ENCODE measurements at regions not wholly inside any gene's neighbourhood (a gene's known extent, or its start where the extent isn't known, plus 50 kb on each side); places are given as distances from the start of the nearest gene placed in this dataset.

DNA sequence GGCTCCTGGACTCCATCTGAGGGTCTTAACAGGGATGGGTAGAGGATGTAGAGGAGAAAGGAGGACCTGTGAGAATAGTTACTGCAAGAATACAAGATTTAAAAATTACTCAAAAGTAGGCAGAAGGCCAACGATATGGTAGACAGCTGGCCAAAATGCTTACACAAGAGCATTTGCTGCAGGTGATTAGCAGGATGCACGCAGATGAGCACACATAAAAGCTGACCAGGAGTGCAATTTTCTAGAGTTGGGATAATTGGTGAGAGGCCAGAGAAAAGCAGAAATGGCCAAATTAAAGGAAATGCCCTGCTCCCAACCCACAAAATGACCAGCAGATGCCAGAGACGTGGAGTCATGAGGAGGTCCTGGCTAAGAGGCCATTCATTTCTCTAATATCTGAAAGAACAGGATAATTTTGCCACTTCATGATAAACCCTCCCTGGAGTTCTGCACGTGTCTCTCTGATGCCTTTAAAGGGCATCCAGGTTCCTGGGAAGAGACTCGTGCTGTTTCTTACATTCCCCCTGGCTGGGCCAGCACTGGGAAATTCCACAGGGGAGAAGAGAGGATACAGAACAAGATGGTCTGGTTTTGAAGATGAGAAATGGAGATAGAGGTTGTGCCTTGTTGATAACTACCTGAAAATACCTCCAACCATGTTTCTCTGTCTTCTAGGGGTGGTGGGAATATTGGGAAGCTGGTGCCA lies 62.3 kb upstream of the KCNA3 start:
- no peaks in the 10 kb centered on the region for H3K4me1 ChIP-seq (ENCODE audit: control insufficient read depth, extremely low read depth, insufficient read depth, low read length)
- dilution Hi-C loops (cut with MboI; ENCODE audit: extremely low pct_ligation_motif_present, low sequenced_read_pairs): no loop called here
- POLR2A ChIA-PET: no interaction called here
- no peak overlapping the region for H3K4me3 ChIP-seq (replicated peaks in 1 of 3; ENCODE audit: insufficient read depth in 1 of 3, low read depth in 1 of 3, low read length in 3 of 3)
- CTCF ChIA-PET: no interaction called here
- no peaks in the 10 kb centered on the region for H3K36me3 ChIP-seq (ENCODE audit: control insufficient read depth in 2 of 2, extremely low read depth in 1 of 2, insufficient read depth in 2 of 2, low read length in 2 of 2)
- H3K79me2 ChIP-seq (ENCODE audit: control insufficient read depth, insufficient read depth, low read length): no peaks in the 10 kb centered on the region
- no peak overlapping the region for H3K27ac ChIP-seq (ENCODE audit: insufficient read depth, low read depth, low read length)
- H3K9me3 ChIP-seq (replicated peaks; ENCODE audit: control insufficient read depth, insufficient read depth, low read length): no peaks in the 10 kb centered on the region
- intact Hi-C loops (cut with micrococcal nuclease): no loop called here
- no peak overlapping the region for H2AFZ ChIP-seq (ENCODE audit: low read depth, low read length)
- H3K9me1 ChIP-seq (replicated peaks; ENCODE audit: control insufficient read depth, extremely low read depth, insufficient read depth, low read length): no peaks in the 10 kb centered on the region
- H3K27me3 ChIP-seq (ENCODE audit: control insufficient read depth in 2 of 2, insufficient read depth in 2 of 2, low read length in 2 of 2): no peaks in the 10 kb centered on the region
- no TSS peak for BruUV-seq (replicated peaks)
- no peaks in the 10 kb centered on the region for H4K20me1 ChIP-seq (replicated peaks; ENCODE audit: control insufficient read depth, extremely low read depth, insufficient read depth, low read length)
- no peak for FAIRE-seq
- TF ChIP-seq, protein P1, sequence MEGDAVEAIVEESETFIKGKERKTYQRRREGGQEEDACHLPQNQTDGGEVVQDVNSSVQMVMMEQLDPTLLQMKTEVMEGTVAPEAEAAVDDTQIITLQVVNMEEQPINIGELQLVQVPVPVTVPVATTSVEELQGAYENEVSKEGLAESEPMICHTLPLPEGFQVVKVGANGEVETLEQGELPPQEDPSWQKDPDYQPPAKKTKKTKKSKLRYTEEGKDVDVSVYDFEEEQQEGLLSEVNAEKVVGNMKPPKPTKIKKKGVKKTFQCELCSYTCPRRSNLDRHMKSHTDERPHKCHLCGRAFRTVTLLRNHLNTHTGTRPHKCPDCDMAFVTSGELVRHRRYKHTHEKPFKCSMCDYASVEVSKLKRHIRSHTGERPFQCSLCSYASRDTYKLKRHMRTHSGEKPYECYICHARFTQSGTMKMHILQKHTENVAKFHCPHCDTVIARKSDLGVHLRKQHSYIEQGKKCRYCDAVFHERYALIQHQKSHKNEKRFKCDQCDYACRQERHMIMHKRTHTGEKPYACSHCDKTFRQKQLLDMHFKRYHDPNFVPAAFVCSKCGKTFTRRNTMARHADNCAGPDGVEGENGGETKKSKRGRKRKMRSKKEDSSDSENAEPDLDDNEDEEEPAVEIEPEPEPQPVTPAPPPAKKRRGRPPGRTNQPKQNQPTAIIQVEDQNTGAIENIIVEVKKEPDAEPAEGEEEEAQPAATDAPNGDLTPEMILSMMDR (IDR thresholded peaks at IDR 0.05; ENCODE audit: extremely low read depth in 1 of 2, insufficient read depth in 1 of 2, low read depth in 1 of 2, low read length in 2 of 2): no peak
- TF ChIP-seq POLR2A (IDR thresholded peaks at IDR 0.05; ENCODE audit: low read depth, low read length) (no peak), GATA2 (IDR thresholded peaks at IDR 0.05; ENCODE audit: insufficient read depth, insufficient read length, low read depth, low read length) (no peak), FOS (IDR thresholded peaks at IDR 0.05; ENCODE audit: borderline replicate concordance, insufficient read depth, low read length) (no peak), MYC (IDR thresholded peaks at IDR 0.05; ENCODE audit: low read depth, low read length) (no peak), EZH2 (IDR thresholded peaks at IDR 0.05; ENCODE audit: borderline replicate concordance, low read depth, low read length, severe bottlenecking) (no peak), POLR2AphosphoS5 (IDR thresholded peaks at IDR 0.05; ENCODE audit: insufficient read depth, low read depth, low read length) (no peak), MAX (IDR thresholded peaks at IDR 0.05; ENCODE audit: insufficient read depth, insufficient read length) (no peak), JUN (IDR thresholded peaks at IDR 0.05; ENCODE audit: borderline replicate concordance, insufficient read depth, insufficient read length, low read depth) (no peak)
- no peak overlapping the region for H3K9ac ChIP-seq (replicated peaks; ENCODE audit: extremely low read depth, insufficient read depth, low read length)
- no peak overlapping the region for H3K4me2 ChIP-seq (ENCODE audit: insufficient read depth, low read length)
- DNase-seq (ENCODE audit: low read depth, low spot score): no peak

All from endothelial cell of umbilical vein (primary cell).